ENCODE measurements at regions not wholly inside any gene's neighbourhood (a gene's known extent, or its start where the extent isn't known, plus 50 kb on each side); places are given as distances from the start of the nearest gene placed in this dataset.
"Not testable (repeated sequence)": the region's sequence is repeated elsewhere in the genome, so short reads cannot be mapped to it uniquely, and the experiment has no call there.

DNA sequence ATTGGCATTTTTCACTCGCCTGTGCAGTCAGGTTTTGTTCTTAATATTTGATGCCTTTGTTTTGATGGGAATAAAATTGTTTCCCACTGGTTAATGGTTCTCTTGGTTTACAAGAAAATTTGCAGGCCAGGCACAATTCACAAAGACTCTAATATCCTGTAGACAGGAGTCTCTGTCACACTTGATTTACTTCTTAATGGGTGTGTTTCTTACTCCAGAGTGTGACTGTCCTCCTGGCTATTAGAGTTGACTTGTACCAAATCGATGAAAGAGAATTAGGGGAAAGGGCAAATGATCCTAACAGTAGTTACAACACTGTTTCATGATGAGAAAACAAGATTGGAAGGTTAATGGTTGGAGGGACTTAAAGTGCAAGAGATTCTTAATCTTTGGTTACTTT, 142.8 kb upstream of the SV2C start:
- DNase-seq: no peak

DNA sequence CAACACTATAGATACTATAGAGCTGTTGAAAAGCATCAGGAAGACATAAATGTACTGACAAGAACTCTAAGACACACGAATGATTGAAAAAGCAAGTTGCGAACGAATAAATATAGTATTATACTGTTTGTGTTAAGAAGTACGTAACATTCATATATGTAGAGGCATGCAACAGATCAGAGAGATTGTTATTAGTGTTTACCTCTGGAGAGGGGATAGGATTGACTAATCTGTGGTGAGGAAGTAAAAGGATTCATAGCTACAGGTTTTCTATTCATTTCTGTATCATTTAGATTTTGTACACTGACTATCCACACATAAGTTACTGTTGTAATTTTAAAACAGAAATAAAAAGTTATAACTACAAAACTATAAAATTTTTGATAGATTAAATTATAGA, 147.6 kb upstream of the SV2C start:
- DNase-seq: no peak

DNA sequence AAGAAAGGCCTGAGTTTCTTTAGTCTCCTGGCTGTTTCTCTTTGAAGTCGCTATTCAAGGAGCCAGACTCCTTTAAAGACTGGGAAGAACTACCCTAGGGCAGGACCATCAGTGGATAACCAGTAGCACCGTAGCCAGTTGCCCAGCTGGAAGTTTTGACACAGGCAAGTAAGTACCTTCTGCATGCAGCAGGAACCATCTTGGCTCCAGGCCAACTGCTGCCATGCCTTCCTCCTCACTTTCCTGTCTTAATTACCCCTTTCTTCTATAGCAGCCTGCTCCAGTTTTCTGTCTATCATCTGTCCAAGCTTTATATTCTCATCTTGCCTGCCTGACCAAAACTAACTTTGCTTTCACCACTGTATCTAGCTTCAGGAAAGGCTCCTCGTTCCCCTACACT, 149.7 kb upstream of the SV2C start:
- peak; percentile 5 for DNase-seq

DNA sequence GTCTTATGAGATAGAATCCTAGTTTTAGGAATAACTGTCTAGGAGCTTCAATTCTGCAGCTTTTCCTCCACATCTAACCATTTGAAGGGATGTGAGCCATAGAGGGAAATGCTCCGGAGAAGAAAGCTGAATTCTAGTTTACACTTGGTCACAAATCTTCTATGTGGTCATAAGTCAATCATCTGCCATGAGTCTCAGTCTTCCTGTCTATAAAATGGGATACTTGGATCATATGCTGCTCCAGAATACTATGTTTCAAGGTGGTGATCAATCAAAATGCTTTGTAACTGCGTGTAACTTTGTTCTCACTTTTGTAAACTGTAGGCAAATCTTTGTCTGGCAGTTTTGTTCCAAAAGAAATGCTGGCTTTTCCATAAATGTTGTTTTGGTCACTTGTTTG, 152.0 kb upstream of the SV2C start:
- DNase-seq: no peak

DNA sequence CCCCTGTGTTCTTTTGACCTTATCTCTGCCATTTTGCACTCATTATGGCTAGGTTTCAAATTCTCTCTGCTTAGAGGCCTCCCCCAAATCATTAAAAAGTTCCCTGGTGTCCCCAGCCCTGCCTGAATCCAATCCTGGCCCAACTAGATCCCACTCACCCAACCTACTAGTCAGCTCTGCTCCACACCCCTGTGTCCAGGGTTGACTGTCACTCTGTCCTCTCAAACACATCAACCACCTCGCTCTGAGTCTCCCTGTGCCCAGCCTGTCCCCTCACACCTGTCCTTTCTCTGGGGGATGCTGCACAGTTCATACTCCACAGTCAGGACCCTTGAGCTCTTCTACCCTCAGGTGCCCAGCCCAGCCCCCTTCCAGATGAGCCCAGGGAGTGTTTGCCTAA, 154.2 kb upstream of the SV2C start:
- DNase-seq: no peak

DNA sequence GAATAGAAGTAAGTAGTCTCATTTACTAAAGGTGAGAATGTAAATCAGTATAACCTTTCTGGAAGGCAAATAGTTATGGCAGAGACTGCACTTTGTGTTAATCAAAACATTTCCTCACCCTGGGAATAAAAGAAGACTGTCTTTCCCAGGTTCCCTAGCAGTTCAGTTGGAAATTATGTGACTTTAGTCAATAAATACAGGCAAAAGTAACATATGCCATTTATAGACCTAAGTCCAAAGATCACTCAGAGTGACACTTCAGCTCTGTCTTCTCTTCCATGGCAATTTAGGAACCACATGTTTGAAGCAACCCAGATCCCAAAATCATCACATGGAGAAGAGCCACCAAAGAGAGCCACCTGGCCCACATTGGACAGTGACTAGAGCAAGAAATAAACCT, 160.7 kb upstream of the SV2C start:
- no peak for DNase-seq

DNA sequence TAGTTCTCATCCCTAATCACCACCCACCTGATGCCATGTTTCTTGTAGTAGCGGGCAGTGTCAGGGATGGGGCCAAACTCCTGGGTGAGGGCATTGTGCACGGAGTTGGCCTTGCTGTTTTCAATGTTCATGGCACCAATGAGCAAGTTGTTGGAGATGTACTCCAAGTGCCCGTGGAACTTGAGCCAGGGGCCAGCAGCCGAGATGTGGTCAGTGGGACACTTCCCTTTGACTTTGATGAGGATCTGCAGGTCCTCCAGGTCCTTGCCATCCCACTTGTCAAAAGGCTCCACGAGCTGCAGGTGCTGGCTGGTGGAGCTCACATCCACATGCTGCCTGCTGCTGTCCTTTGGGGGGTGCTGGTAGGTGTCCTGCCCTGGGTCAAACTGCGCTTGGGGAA, 162.2 kb upstream of the SV2C start:
- DNase-seq: no peak

DNA sequence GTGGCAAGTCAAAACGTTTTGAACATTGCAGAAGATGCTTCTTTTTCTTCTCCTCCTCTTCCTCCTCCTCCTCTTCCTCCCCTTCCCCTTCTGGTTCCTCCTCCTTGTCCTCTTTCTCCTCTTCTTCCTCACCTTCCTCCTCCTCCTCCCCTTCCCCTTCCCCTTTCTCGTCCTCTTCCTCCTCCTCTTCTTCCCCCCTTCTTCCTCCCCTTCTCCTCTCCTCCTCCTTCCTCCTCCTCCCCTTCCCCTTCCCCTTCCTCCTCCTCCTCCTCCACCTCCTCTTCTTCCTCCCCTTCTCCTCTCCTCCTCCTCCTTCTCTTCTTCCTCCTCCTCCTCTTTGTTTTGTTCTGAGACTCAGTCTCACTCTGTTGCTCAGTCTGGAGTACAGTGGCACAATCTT, 167.0 kb upstream of the SV2C start:
- no peak for DNase-seq

DNA sequence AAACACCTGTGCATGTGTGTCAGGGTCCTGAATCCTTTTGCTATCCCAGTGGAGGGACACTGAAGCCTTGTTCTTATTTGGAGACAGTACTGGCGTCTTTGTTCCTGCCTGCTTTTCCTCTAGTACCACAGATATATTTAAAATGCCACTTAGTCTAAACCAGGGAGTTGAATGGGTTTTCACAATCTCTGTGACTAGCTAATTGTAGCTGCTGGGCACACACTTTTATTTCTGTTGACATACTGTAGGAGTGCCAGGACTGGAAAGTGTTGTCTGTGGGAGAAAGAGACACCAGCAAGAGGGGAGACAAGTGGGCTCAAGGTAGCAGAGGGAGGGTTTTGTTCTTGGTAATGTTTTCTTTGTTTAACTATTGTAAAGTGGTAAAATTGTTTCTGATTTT, 174.0 kb upstream of the SV2C start:
- DNase-seq: no peak

DNA sequence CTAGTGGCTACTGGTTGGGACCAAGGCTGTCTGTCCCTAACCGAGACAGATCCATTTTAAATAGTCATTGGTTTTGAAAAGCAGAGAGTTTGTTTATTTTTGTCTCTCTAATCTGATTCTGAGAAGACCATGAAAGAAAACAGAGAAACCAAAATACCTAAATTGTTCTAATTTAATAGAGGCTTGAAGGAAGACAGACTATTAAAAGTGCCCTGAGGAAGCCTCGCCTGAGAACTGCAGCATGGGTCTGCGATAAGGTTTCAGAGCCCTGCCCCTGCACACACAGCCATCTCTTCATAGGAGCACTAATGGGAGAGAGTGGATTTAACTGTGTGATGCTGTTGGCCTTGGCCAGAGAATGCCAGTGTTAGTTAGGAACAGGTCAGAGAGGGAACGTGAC, 175.5 kb upstream of the SV2C start:
- DNase-seq: no peak

DNA sequence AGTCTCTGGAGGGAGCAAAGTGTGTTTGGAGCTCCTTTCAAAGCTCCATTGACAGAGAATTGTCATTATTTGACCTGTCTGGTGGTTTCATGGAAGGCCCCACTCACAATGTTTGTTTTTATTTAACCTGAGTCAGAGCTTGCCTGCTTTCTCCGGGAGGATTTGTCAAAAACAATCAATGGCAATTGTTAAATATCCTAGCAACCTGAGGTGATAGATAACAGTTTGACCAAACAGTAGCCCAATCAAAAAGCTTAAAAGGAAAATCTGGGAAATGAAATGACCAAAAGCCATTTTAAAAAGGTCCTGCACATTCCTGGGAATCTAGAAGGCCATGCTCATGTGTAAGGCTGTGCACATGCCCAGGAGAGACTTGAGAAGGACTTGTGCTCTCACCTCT, 177.2 kb upstream of the POC5 start:
- DNase-seq: peak; percentile 78

DNA sequence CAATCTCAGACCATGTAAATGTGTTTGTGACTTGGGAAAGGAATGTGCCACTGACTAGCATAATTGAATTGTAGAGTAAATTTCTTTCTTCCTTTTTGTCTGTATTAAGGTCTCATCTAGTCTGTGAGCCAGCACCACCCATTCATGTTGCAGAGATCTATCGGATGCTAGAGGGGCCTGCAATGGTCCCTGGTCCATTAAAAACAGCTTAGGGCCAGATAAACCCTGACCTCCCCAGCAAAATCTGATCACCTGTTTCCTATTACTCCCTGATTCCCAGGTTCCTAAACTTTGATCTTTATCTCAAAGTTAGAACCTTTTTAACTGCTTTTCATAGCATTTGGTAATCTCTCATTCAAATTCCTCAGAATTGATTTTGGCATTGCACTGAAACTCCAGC, 174.5 kb upstream of the POC5 start:
- no peak for DNase-seq

DNA sequence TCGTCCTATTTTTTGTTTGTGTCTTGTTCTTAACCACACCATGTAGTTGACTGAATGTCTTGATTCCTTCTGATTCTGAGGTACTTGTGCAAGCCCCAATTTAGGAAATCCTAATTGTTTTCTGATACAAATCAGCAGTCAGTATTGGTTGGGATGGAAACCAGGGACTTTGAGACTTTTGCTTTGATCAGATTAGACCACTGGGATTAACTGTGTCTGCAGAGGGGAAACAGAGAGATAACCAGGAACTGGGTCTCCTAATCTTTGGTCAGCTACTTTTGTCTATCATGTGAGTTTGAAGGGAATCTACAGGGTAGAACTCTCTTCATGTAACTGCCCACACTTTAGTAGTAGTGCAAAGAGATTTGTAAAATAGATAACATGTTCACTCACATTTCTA, 173.8 kb upstream of the POC5 start:
- DNase-seq: no peak

DNA sequence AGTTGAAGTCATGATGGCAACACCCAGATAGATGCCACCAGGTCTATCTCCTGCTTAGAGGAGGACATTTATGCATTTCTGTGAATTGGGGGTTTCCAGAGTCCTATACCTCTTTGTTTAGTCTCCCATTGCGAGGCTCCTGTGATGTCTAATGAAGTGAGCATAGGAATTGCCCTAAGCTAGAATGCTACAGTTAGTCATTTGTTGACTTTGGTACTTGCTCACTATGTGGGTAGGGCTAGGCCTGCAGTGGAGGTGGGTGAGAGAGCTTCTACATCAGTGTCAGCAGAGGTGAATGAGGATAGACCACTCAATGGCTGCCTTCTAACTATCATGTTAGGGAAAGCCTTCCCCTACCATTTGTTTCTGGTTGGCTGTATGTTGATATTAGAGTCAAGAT, 173.3 kb upstream of the POC5 start:
- DNase-seq: no peak

DNA sequence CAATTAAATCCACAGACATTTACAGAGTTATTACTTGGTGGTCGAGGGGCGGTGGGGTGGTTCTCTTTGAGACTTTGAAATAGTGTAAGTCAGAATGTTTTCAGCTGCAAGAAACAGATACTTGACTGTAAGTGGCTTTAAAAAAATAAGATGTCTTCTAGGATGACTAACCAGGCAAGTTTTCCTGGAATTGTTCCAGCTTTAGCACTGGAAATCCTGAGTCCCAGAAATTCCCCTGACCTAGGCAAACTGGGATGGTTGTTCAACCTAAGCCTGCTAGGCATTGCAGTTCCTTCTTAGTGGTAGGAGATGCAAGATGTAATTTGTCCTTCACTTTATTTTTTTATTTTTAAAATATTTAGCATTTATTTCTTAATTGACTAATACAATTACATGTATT, 169.5 kb upstream of the POC5 start:
- peak; percentile 10 for DNase-seq

DNA sequence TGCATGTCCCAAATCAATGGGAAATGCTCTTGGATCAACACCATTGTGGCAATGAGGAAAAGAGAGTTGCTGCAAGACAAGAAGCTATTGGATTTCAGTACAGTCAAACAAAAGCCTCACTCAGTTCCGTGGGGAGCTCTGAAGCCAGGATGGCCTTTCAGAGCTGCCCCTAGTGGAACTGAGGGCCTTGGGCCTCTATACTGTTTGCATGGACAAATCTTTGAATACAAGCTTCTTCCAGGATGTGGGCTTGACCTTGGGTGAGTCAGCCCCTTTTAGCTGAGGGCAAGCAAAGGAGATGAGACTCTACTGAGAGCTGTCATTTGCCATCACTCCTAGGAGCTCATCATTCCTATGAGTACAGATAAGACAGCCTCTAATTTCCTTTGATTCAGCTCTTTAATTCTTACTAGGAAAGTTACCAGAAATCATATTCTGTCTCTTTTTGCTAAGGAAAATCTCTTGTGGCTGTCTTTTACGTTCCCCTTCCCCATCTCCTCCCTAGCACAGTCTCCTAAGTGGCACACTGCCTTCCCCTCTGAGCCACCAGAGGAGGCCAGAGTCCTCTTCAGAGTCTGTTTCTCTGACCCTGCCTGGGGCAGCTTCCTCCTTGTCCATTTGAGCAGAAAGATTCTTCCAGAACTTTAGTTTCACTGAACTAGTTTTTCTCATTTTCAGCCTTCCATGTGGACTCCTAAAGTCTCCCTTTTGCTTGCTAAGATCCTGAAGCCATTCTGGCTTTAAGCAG, 168.8 kb upstream of the POC5 start:
- peak; percentile 52 for DNase-seq

DNA sequence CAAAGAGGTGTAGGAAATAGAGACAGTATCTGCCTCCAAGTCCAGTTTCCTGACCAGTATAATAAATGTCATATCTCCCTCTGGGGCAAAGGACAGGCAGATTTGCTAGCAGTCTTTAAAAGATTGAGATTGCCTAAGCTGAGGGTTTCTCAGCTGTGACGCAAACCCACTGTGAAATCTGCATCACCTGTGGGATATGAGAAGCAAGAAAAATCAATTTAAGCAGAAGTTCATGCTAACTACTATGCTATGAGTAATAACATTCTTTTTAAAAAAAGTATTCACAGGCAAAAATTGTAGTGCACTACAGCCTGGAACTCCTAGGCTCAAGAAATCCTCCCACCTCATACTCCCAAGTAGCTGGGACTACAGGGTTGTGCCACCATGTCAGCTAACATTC, 168.1 kb upstream of the POC5 start:
- DNase-seq: no peak

DNA sequence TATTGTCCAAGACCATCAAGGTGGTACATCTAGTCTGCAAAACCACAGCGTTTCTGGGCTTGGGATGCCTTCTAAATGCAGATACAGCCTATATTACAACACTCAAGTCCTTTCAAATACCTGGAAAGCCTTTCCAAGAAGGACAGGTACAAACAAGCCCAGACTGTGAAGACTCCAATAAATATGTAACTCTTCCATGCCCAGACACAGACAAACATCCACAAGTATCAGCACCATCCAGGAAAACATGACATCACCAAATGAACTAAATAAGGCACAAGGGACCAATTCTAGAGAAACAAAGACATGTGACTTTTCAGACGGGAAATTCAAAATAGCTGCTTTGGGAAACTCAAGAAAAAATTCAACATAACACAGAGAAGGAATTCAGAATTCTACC, 152.7 kb upstream of the POC5 start:
- no peak for DNase-seq

DNA sequence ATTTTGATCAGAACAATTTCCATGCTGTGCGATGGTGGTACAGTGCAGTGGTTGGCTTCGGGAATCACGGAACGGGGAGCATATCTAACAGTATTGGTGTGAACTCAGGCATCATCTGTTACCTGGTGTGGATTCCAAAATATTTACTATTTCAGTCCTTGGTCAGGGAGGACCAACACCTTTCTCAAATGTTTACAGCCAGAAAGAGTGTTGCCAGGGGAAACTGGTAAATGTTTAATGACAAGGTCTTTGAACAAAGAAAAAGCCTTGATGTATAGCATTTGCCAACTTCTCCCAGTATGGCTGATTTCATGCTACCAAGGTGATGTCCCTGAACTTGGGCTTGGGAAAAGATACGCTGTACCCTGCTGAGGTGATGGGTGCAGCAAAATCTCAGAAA, 145.6 kb upstream of the POC5 start:
- DNase-seq: peak; percentile 75

DNA sequence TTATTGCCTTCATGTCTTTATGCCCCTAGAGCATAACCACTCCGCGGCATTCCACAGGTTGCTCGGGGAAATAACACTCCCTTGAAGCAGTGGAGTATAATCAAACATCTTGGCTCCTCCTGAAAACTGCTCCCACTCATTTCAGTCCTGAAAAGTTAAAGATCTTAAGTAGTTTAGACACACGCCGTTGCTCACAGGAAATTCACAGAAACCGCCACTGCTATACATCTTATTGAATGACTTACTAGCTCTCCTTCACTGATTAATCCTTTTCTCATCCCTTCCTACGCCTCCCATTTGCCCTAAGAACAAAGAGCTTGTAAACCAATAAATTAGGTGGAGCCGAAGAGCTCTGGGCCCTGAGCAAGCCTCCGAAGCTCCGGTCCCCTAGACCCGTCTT, 142.4 kb upstream of the POC5 start:
- DNase-seq: not testable (repeated sequence)

DNA sequence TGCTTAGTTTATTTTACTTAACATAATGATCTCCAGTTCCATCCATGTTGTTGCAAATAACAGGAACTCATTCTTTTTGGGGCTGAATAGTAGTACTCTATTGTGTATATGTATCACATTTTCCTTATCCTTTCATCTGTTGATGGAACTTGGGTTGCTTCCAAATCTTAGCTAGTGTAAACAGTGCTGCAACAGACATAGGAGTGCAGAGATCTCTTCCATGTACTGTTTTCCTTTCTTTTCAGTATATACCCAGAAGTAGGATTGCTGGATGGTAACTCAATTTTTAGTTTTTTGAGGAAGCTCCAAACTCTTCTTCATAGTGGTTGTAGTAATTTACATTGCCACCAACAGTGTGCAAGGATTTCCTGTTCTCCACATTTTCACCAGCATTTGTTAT, 138.8 kb upstream of the POC5 start:
- DNase-seq: peak; percentile 55

DNA sequence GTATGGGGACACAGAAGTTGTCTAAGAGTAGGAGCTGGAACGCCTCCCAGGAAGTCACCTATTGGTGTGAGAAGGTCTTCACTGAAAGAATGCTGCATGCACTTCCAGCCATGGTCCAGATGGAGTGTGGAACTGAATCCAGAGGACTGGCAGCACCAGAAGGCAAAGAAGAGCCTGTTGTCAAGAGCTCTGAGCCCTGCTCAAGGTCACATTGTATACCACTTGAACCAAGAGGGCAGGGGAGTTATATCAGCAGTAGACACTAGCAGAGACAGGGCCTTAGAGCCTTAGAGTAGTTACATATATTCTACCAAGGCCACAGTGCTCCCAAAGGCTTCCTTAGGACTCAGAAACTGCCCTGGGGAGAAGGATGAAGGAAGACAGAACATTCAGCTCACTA, 130.8 kb upstream of the POC5 start:
- DNase-seq: no peak

DNA sequence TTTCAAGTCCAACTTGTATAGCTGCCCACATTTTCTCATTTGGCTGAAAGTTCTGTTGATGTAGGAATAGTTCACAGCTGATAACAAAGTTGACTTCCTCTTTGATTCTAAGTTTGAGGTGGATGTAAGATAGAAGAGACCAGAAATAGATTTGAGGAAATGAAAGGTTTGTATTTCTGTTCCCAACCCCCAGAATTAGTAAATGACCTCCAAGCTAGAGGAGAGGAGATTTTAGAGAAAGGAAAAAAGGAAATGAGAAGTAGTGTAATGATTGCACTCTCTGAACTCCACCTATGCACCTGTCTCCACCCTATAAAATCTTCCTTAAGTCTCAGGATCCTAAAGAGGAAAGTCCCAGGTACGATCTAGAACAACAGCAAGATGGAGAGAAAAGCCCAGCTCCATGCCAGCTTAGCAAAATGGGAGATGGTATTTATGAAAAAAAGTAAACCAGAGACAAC, 130.4 kb upstream of the POC5 start:
- no peak for DNase-seq

DNA sequence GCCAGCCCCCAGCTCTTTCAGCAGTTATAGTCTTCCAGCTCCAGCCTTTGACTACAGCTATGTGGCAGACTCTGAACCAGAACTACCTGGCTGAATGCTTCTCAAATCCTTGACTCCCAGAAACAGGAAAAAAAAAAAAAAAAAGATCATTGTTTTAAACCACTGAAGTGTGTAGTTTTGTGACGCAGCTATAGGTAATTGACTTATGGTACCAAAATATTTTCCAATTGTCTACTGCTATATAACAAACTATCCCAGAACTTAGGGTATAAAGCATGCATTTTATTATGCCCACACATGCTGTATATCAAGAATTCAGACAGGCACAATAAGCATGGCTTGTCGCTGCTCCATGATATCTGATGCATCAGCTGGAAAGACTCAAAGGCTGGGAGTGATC, 127.1 kb upstream of the POC5 start:
- DNase-seq: no peak

DNA sequence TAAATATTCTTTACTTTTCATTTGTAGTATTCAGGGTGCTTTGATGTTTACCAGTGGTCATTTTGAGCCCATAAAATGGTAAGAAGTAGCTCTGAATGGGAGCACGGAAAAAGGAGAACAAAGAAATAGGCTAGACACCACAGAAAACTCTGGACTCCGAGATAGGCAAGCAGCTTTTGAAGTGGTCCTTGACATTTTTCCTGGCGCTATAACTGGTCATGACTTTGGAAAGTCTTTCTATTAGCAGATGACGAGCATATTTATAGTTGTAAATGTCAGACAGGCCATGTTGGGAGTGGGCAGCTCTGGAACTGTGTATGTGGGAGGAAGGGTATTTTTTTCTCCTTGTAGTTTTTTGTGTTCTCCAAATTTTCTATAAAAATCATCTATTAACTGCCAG, 126.1 kb upstream of the POC5 start:
- DNase-seq: peak; percentile 71

DNA sequence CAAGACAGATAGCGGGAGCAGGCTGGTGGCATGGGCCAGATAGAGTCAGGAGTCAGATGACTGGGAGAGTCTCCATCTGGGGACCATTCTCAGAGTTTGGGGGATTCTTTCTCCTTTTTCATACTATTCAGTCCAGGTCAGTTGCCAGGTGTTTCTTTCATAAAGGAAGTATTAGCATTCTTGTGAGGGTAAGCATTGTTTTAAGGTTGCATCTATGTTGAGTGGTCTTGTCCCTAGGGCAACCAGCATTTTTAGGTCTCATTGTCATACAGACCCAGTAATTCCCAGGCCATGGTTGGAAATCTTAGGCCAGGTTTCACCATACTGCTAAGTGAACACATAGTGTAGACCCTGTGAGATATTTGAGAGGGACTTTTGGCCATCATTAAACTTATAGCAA, 122.3 kb upstream of the POC5 start:
- DNase-seq: no peak

Measured in DMS53 (cell line).